SU-DHL-6 (cell line): ENCODE measurements at regions not wholly inside any gene's neighbourhood (a gene's known extent, or its start where the extent isn't known, plus 50 kb on each side); places are given as distances from the start of the nearest gene placed in this dataset.

Experiments used
- EZH2phosphoT487 ChIP-seq: fragments of 200-600 bp; sonication (generic), shearing (Covaris generic); conservative IDR thresholded peaks from 2 replicates; pipeline ENCODE4 v1.6.1; 2018; ENCODE audit warnings: mild to moderate bottlenecking, antibody characterized with exemption, low read length, moderate library complexity, mixed read lengths
- TF ChIP-seq, protein P1 (sequence below): fragments of 200-600 bp; sonication (generic); IDR thresholded peaks from one replicate; pipeline ENCODE4 v1.5.1; 2017; ENCODE audit warnings: antibody characterized with exemption, mild to moderate bottlenecking, low read length, moderate library complexity; ENCODE audit not compliant: insufficient read depth, poor library complexity, severe bottlenecking

DNA sequence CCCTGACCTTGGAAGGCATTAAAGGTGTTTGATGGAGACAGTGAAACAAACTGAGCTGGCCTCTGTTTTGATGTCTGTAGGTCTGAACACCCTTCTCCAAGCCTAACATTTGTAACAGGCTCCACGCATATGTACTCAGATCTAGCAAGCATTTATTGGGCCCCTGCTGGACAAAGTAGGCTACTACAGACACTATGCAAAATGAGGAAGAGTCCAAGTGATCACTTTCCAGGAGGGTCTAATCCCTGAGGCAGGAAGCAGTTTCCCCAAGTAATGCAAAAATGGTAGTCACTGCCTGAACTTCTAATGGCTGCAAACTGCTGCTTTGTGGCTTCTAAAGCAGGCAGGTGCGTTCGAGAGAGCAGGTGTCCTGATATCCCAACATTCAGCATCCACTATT, 405.8 kb downstream of the MED13L start:
- TF ChIP-seq, protein P1, sequence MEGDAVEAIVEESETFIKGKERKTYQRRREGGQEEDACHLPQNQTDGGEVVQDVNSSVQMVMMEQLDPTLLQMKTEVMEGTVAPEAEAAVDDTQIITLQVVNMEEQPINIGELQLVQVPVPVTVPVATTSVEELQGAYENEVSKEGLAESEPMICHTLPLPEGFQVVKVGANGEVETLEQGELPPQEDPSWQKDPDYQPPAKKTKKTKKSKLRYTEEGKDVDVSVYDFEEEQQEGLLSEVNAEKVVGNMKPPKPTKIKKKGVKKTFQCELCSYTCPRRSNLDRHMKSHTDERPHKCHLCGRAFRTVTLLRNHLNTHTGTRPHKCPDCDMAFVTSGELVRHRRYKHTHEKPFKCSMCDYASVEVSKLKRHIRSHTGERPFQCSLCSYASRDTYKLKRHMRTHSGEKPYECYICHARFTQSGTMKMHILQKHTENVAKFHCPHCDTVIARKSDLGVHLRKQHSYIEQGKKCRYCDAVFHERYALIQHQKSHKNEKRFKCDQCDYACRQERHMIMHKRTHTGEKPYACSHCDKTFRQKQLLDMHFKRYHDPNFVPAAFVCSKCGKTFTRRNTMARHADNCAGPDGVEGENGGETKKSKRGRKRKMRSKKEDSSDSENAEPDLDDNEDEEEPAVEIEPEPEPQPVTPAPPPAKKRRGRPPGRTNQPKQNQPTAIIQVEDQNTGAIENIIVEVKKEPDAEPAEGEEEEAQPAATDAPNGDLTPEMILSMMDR: peak; percentile 27
- no peak for TF ChIP-seq EZH2phosphoT487
